ENCODE measurements at regions not wholly inside any gene's neighbourhood (a gene's known extent, or its start where the extent isn't known, plus 50 kb on each side); places are given as distances from the start of the nearest gene placed in this dataset.
"Not testable (repeated sequence)": the region's sequence is repeated elsewhere in the genome, so short reads cannot be mapped to it uniquely, and the experiment has no call there.

- not testable (repeated sequence) for TF ChIP-seq POLR2A, CTCF, EP300, POLR2AphosphoS5 (IDR thresholded peaks at IDR 0.05)
These were observed 62.7 kb upstream of the TMEM18 start for GRCh38 chr2:739864-740321.

All from stomach (tissue), 4 donors.